K562 (cell line): ENCODE measurements at regions not wholly inside any gene's neighbourhood (a gene's known extent, or its start where the extent isn't known, plus 50 kb on each side); places are given as distances from the start of the nearest gene placed in this dataset.

Source experiments
- ATAC-seq: fragments of 200-7000 bp; cut with Tn5 transposase; 3 replicates; pipeline ENCODE4 v1.9.1; 2020; ENCODE audit warnings: moderate library complexity
- BruUV-seq: library from RNA; stranded (reverse); fragments of 400-500 nt; replicated peaks from 2 replicates; lab custom pipeline; 2021; lab: Mats Ljungman, UMichigan
- CTCF ChIA-PET: fragments of 300-600 bp; formaldehyde crosslinking; extraction: SDS; loops from one replicate; lab custom pipeline; 2021; ENCODE audit warnings: low intra/inter-chr PET ratio; lab: Yijun Ruan, JAX
- POLR2A ChIA-PET: fragments of 300-600, 350-650 bp; sonication (Branson Sonifier 250); formaldehyde crosslinking; extraction: SDS; loops from one replicate; lab custom pipeline; 2021; ENCODE audit warnings: antibody characterized with exemption, inconsistent platforms; lab: Yijun Ruan, JAX
- DNase-seq, 4 experiments: peaks; one replicate each; pipeline versions ENCODE4 v3.0.0 to v3.0.0-alpha.2; 2011 to 2018; ENCODE audit warnings: low spot score in 3 of 4, mixed read lengths in 3 of 4; ENCODE audit errors: extremely low read depth in 1 of 4
- FAIRE-seq: peaks from 2 replicates; lab custom pipeline; 2011; peaks lifted over from hg19 to GRCh38; lab: Jason Lieb, UNC
- H2AFZ ChIP-seq: 2 replicates; pipeline ENCODE4 v1.6.0; 2011; ENCODE audit warnings: low read depth, low read length, control low read depth, inconsistent platforms
- H3K27ac ChIP-seq: fragments of 200-600 bp; 3 replicates; pipeline ENCODE4 v1.8.0; 2011; ENCODE audit warnings: low read depth, mild to moderate bottlenecking, control low read depth, inconsistent platforms, low read length, moderate library complexity, mixed read lengths; ENCODE audit errors: extremely low read depth
- H3K27me3 ChIP-seq, 2 experiments: fragments of 300-600 bp in 1 of 2; 2 replicates in 1 of 2; 3 replicates in 1 of 2; pipeline versions ENCODE4 v1.6.0 to v1.8.0; 2011; ENCODE audit warnings: inconsistent platforms in 2 of 2, low read length in 2 of 2, mild to moderate bottlenecking in 1 of 2, mixed read lengths in 1 of 2, moderate library complexity in 1 of 2; ENCODE audit not compliant: control insufficient read depth in 2 of 2, insufficient read depth in 2 of 2
- H3K36me3 ChIP-seq: fragments of 300-600 bp; 3 replicates; pipeline ENCODE4 v1.8.0; 2011; ENCODE audit warnings: mild to moderate bottlenecking, low read length, inconsistent platforms; ENCODE audit not compliant: control insufficient read depth, insufficient read depth
- H3K4me1 ChIP-seq, 2 experiments: fragments of 200-600 bp in 1 of 2; replicated peaks in 1 of 2; 2 replicates in 1 of 2; 3 replicates in 1 of 2; pipeline versions ENCODE4 v1.5.1 to v1.8.0; 2011; ENCODE audit warnings: inconsistent platforms in 2 of 2, low read length in 2 of 2, mild to moderate bottlenecking in 1 of 2, mixed read lengths in 1 of 2, moderate library complexity in 1 of 2; ENCODE audit not compliant: control insufficient read depth in 2 of 2, insufficient read depth in 2 of 2
- H3K4me2 ChIP-seq: 2 replicates; pipeline ENCODE4 v1.6.1; 2011; ENCODE audit warnings: low read length, control low read depth, inconsistent platforms, mixed read lengths; ENCODE audit not compliant: insufficient read depth
- H3K4me3 ChIP-seq: fragments of 200-600 bp; sonication (generic), shearing (Covaris generic); 2 replicates; pipeline ENCODE4 v1.5.1; 2016; ENCODE audit warnings: control low read depth, inconsistent platforms
- H3K79me2 ChIP-seq: fragments of 200-600 bp; 3 replicates; pipeline ENCODE4 v1.8.0; 2011; ENCODE audit warnings: low read length, inconsistent platforms; ENCODE audit not compliant: control insufficient read depth, insufficient read depth
- H3K9ac ChIP-seq, 2 experiments: 2 replicates each; pipeline versions ENCODE4 v1.6.0 to v1.6.1; 2011; ENCODE audit warnings: low read depth in 2 of 2, low read length in 2 of 2, control low read depth in 1 of 2, inconsistent platforms in 1 of 2, mild to moderate bottlenecking in 1 of 2, mixed read lengths in 1 of 2; ENCODE audit not compliant: insufficient read depth in 1 of 2
- H3K9me1 ChIP-seq: one replicate; pipeline ENCODE4 v1.6.0; 2011; ENCODE audit warnings: inconsistent platforms, mild to moderate bottlenecking, low read length, moderate library complexity; ENCODE audit not compliant: control insufficient read depth, insufficient read depth
- H3K9me3 ChIP-seq: replicated peaks from 2 replicates; pipeline ENCODE4 v1.5.1; 2011; ENCODE audit warnings: low read depth, low read length, inconsistent platforms; ENCODE audit not compliant: control insufficient read depth, insufficient read depth
- H4K20me1 ChIP-seq: replicated peaks from 2 replicates; pipeline ENCODE4 v1.6.1; 2011; ENCODE audit warnings: low read length, inconsistent platforms, mixed read lengths; ENCODE audit not compliant: control insufficient read depth, insufficient read depth
- MAFG ChIP-seq: fragments of 450-650 bp; conservative IDR thresholded peaks from 2 replicates; pipeline ENCODE4 v1.6.1; 2016; ENCODE audit warnings: missing genetic modification characterization, missing compliant biosample characterization
- MCM5 ChIP-seq: fragments of 450-650 bp; IDR thresholded peaks from 2 replicates; pipeline ENCODE4 v1.6.1; 2016; ENCODE audit warnings: low read depth
- PHB ChIP-seq: fragments of 250-450 bp; sonication (Bioruptor Pico); IDR thresholded peaks from 2 replicates; pipeline ENCODE4 v1.5.0; 2021
- POLR2A ChIP-seq: fragments of 450-650 bp; conservative IDR thresholded peaks from 2 replicates; pipeline ENCODE4 v1.6.1; 2016
- RAD51 ChIP-seq: fragments of 450-650 bp; IDR thresholded peaks from 2 replicates; pipeline ENCODE4 v1.7.1; 2016; ENCODE audit warnings: low read depth, mild to moderate bottlenecking, borderline replicate concordance
- SRF ChIP-seq, 2 experiments: fragments of 250-450, 450-650 bp in 1 of 2; sonication (Bioruptor Pico) in 1 of 2; sonication (generic) in 1 of 2; formaldehyde crosslinking; IDR thresholded peaks; 2 replicates each; pipeline versions ENCODE4 v1.5.0 to v1.5.1; 2020 to 2022; ENCODE audit warnings: mild to moderate bottlenecking in 1 of 2, missing genetic modification reagents in 1 of 2
- WHSC1 ChIP-seq: IDR thresholded peaks from one replicate; pipeline ENCODE4 v1.6.1; 2012; ENCODE audit warnings: low read length, control low read depth, inconsistent platforms
- ZBTB7A ChIP-seq: IDR thresholded peaks from 2 replicates; pipeline ENCODE4 v1.6.1; 2011; ENCODE audit warnings: low read depth, mild to moderate bottlenecking, low read length, moderate library complexity, borderline replicate concordance; ENCODE audit not compliant: control insufficient read depth
- ZBTB9 ChIP-seq: fragments of 450-650 bp; formaldehyde crosslinking; IDR thresholded peaks from 2 replicates; pipeline ENCODE4 v1.4.0; 2020; ENCODE audit warnings: mild to moderate bottlenecking, moderate library complexity
- ZNF175 ChIP-seq: fragments of 200-800 bp; sonication (Bioruptor generic); IDR thresholded peaks from 2 replicates; pipeline ENCODE4 v1.6.1; 2016; ENCODE audit warnings: low read depth, mild to moderate bottlenecking, missing genetic modification characterization, missing compliant biosample characterization
- ZNF217 ChIP-seq: sonication (generic); formaldehyde crosslinking; IDR thresholded peaks from 2 replicates; pipeline ENCODE4 v1.8.0; 2022; ENCODE audit warnings: mild to moderate bottlenecking, missing genetic modification reagents
- WGBS: fragments of 100-300 bp; shearing (Covaris generic); methylation state at CpG from one replicate; pipeline ENCODE4 v1.1.6; 2016; ENCODE audit warnings: low coverage, mixed read lengths; ENCODE audit not compliant: insufficient coverage; ENCODE audit errors: missing lambda C conversion rate; 5-methylcytosine and 5-hydroxymethylcytosine counted together
- in situ Hi-C: fragments of 300-500 bp; cut with MboI; formaldehyde crosslinking; loops from 4 replicates; pipeline ENCODE4 v1.15.0; 2018; ENCODE audit warnings: inconsistent platforms, mixed read lengths
- intact Hi-C: fragments of 100-400 bp; cut with micrococcal nuclease; formaldehyde crosslinking; loops from 2 replicates; pipeline ENCODE4 v1.14.2; 2022
- TF ChIP-seq, protein P1 (sequence below): sonication (generic); formaldehyde crosslinking; IDR thresholded peaks from 2 replicates; pipeline ENCODE4 v1.8.0; 2023; ENCODE audit warnings: mild to moderate bottlenecking, missing genetic modification reagents
- TF ChIP-seq, protein P2 (sequence below): sonication (generic); formaldehyde crosslinking; IDR thresholded peaks from 2 replicates; pipeline ENCODE4 v1.8.1; 2023; ENCODE audit warnings: mild to moderate bottlenecking, missing genetic modification reagents

DNA sequence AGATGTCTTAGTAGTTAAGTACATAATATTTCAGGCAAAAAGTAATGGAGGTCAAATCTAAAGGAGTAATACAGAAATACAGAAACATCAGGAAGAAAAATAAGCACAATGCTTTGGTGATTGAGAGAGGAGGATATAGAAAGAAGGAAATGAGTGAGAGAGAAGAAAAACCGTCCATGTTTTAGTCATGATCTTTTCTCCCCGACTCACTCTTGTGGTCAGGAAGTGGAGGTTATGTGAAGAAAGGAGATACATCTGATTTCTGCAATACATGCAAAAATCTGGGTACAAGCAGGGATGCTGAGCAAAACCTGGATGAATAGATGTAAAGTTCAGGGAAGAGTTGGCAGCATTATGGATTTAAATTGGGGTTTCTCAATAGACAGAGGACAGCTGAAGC lies 1122.5 kb downstream of the SORCS3 start:
- POLR2A ChIA-PET: no interaction called here

DNA sequence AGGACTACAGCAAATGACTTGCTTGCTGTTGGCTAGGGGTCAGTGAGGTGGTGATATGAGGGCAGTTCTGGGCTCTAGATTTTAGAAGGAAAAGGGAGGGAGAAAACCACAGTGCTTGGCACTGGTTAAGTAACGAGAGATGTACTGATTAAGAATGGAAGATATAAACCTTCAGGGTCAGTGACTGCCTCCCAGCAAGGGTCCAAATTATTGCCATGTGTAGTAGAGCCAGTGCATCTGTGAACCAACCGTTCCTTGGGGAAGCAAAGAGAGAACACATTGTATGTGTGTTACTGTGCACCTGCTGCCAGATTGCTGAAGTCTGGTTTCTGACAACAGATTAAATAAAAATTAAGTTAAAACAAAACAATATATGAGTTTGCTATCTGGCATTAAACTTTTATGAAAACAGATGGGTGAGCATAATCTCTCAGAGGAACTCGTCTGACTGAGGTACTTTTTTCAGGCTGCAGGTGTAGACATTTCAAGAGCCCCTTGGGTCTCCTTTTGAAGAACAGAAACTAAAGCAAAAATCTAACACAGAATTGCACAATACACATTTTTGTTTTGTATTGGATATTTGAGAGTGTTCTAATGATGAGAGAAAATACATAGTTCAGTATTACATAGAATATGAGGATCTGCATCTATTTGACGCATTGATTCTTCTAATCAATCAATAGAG lies 1120.6 kb downstream of the SORCS3 start:
- Histone ChIP-seq H3K27me3 (no peaks in the 10 kb centered on the region), H3K36me3 (no peaks in the 10 kb centered on the region), H3K4me1 (no peaks in the 10 kb centered on the region), H3K4me3 (no peak overlapping the region), H3K9me3 (no peaks in the 10 kb centered on the region), H2AFZ (no peak overlapping the region), H3K9me1 (no peaks in the 10 kb centered on the region), H4K20me1 (no peaks in the 10 kb centered on the region), H3K79me2 (no peaks in the 10 kb centered on the region), H3K27ac (no peak overlapping the region), H3K9ac (no peak overlapping the region), H3K4me2 (no peak overlapping the region)
- BruUV-seq: no TSS peak
- ChIA-PET CTCF (no interaction called here), POLR2A (no interaction called here)
- intact Hi-C loops: no loop called here
- in situ Hi-C loops: no loop called here
- FAIRE-seq: no peak
- no peak for DNase-seq
- WGBS: 0% methylated on average over 4 of the region's 4 CpGs
- ATAC-seq: no peak
- TF ChIP-seq SRF (CRISPR knock-in tag; IDR thresholded peaks at IDR 0.05): no peak
- TF ChIP-seq PHB (CRISPR knock-in tag): no peak
- TF ChIP-seq ZNF217: no peak
- TF ChIP-seq WHSC1: no peak
- TF ChIP-seq POLR2A: no peak
- no peak for TF ChIP-seq ZBTB9 (CRISPR knock-in tag)
- TF ChIP-seq MAFG: no peak
- no peak for TF ChIP-seq ZNF175
- TF ChIP-seq, protein P1, sequence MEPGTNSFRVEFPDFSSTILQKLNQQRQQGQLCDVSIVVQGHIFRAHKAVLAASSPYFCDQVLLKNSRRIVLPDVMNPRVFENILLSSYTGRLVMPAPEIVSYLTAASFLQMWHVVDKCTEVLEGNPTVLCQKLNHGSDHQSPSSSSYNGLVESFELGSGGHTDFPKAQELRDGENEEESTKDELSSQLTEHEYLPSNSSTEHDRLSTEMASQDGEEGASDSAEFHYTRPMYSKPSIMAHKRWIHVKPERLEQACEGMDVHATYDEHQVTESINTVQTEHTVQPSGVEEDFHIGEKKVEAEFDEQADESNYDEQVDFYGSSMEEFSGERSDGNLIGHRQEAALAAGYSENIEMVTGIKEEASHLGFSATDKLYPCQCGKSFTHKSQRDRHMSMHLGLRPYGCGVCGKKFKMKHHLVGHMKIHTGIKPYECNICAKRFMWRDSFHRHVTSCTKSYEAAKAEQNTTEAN (CRISPR knock-in tag): no peak
- TF ChIP-seq, protein P2, sequence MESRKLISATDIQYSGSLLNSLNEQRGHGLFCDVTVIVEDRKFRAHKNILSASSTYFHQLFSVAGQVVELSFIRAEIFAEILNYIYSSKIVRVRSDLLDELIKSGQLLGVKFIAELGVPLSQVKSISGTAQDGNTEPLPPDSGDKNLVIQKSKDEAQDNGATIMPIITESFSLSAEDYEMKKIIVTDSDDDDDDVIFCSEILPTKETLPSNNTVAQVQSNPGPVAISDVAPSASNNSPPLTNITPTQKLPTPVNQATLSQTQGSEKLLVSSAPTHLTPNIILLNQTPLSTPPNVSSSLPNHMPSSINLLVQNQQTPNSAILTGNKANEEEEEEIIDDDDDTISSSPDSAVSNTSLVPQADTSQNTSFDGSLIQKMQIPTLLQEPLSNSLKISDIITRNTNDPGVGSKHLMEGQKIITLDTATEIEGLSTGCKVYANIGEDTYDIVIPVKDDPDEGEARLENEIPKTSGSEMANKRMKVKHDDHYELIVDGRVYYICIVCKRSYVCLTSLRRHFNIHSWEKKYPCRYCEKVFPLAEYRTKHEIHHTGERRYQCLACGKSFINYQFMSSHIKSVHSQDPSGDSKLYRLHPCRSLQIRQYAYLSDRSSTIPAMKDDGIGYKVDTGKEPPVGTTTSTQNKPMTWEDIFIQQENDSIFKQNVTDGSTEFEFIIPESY (CRISPR knock-in tag): no peak
- TF ChIP-seq ZBTB7A: no peak

More for the DNA sequence above, 1122.5 kb downstream of the SORCS3 start:
- Histone ChIP-seq H2AFZ (no peak overlapping the region), H3K27ac (no peak overlapping the region), H3K9me1 (no peaks in the 10 kb centered on the region), H3K36me3 (no peaks in the 10 kb centered on the region), H4K20me1 (no peaks in the 10 kb centered on the region), H3K9ac (no peak overlapping the region), H3K4me3 (no peak overlapping the region), H3K4me2 (no peak overlapping the region), H3K9me3 (no peaks in the 10 kb centered on the region), H3K27me3 (no peaks in the 10 kb centered on the region), H3K79me2 (no peaks in the 10 kb centered on the region), H3K4me1 (no peaks in the 10 kb centered on the region)
- no peak for ATAC-seq
- WGBS: 0% methylated on average over 2 of the region's 2 CpGs
- intact Hi-C loops: no loop called here
- in situ Hi-C loops: no loop called here
- no peak for DNase-seq
- FAIRE-seq: no peak
- CTCF ChIA-PET: no interaction called here
- BruUV-seq: no TSS peak
- TF ChIP-seq MCM5 (no peak), RAD51 (no peak)
